Ovary (tissue), 7 donors: ENCODE measurements at regions not wholly inside any gene's neighbourhood (a gene's known extent, or its start where the extent isn't known, plus 50 kb on each side); places are given as distances from the start of the nearest gene placed in this dataset.
"Not testable (repeated sequence)": the region's sequence is repeated elsewhere in the genome, so short reads cannot be mapped to it uniquely, and the experiment has no call there.

ENCODE experiments used
- DNase-seq, 5 donors: peaks; one replicate each; pipeline ENCODE4 v3.0.0-alpha.2; 2019 to 2020
- H3K27ac ChIP-seq, 2 donors: fragments of 200-600 bp; one replicate each; pipeline versions ENCODE4 v1.5.1 to v1.8.0; 2019 to 2022
- H3K27me3 ChIP-seq: fragments of 200-600 bp; one replicate; pipeline ENCODE4 v1.8.0; 2022
- H3K36me3 ChIP-seq: fragments of 200-600 bp; sonication (generic); one replicate; pipeline ENCODE4 v1.5.1; 2019
- H3K4me1 ChIP-seq: one replicate; pipeline ENCODE4 v1.8.1; 2013; ENCODE audit warnings: mild to moderate bottlenecking, moderate library complexity; ENCODE audit not compliant: insufficient read depth
- H3K4me3 ChIP-seq: fragments of 200-600 bp; sonication (generic); one replicate; pipeline ENCODE4 v1.5.1; 2017
- H3K9me3 ChIP-seq, 2 donors: fragments of 200-600 bp in 1 of 2; sonication (generic) in 1 of 2; one replicate each; pipeline versions ENCODE4 v1.5.1 to v1.8.1; 2013 to 2019; ENCODE audit warnings: mild to moderate bottlenecking in 1 of 2, moderate library complexity in 1 of 2
- CTCF ChIP-seq, 3 donors: fragments of 450-650 bp in 2 of 3; fragments of 200-600 bp in 1 of 3; IDR thresholded peaks; one replicate each; pipeline versions ENCODE4 v1.5.1 to v1.8.0; 2016 to 2022; ENCODE audit warnings: antibody characterized with exemption in 3 of 3, mild to moderate bottlenecking in 1 of 3
- EP300 ChIP-seq: sonication (generic); formaldehyde crosslinking; IDR thresholded peaks from one replicate; pipeline ENCODE4 v1.6.1; 2017; ENCODE audit warnings: antibody characterized with exemption
- POLR2A ChIP-seq: fragments of 450-650 bp; IDR thresholded peaks from one replicate; pipeline ENCODE4 v1.6.1; 2017; ENCODE audit warnings: antibody characterized with exemption, mild to moderate bottlenecking, moderate library complexity
- WGBS, 3 donors: extraction: QIAGEN DNeasy Blood & Tissue Kit in 1 of 3; methylation state at CpG; one replicate each; pipeline versions ENCODE4 v1.1.5 to v1.1.7; 2013 to 2017; 5-methylcytosine and 5-hydroxymethylcytosine counted together
- intact Hi-C, 4 donors: fragments of 100-400 bp; cut with DNase I; formaldehyde crosslinking; loops; one replicate each; pipeline versions ENCODE4 v1.11.0 to v1.15.1; 2022 to 2023
- donor health status: DM: no; HTN: no; CAD: no; lungs with moderate emphysema.
- donor health status: DM: no; HTN: no; CAD: no.
- donor health status: Bipolar disorder and iron deficiency.
- donor health status: DM: no; HTN: no; CAD: no.
- donor health status: DM: yes; HTN: yes; CAD: no.

GRCh38 chr4:1551211-1551610, 132.9 kb downstream of the FAM53A start:
- intact Hi-C loops, result loop anchor here in 2 of 4 donors (5.0 to 10.0 kb wide), 2 partner anchors 194 to 196 kb away; no protein-coding TSS in a partner anchor
- H3K9me3 ChIP-seq, result no peaks in the 10 kb centered on the region
- no peak for TF ChIP-seq CTCF (IDR thresholded peaks at IDR 0.05)
- TF ChIP-seq POLR2A, result no peak
- no peak for TF ChIP-seq EP300
- no peak for DNase-seq
- peaks cover 7% of the 10 kb centered on the region for H3K4me1 ChIP-seq
- WGBS, 3 donors, result 86 to 94% (median 93%) methylated on average over 6 of the region's 6 CpGs
- no peaks in the 10 kb centered on the region for H3K36me3 ChIP-seq
- H3K4me3 ChIP-seq, result no peak overlapping the region
- H3K27me3 ChIP-seq, result no peaks in the 10 kb centered on the region
- no peak overlapping the region for H3K27ac ChIP-seq

- no peak for DNase-seq
- peaks cover 7% of the 10 kb centered on the region for H3K4me1 ChIP-seq
- TF ChIP-seq POLR2A (no peak), CTCF (IDR thresholded peaks at IDR 0.05) (no peak), EP300 (no peak)
- H3K4me3 ChIP-seq, result no peak overlapping the region
- H3K9me3 ChIP-seq, result no peaks in the 10 kb centered on the region
- intact Hi-C loops, result loop anchor here in 2 of 4 donors (5.0 to 10.0 kb wide), 2 partner anchors 193 to 196 kb away; no protein-coding TSS in a partner anchor
- H3K27ac ChIP-seq, result no peak overlapping the region
- no peaks in the 10 kb centered on the region for H3K27me3 ChIP-seq
- 64 to 69% (median 67%) methylated on average over 25 to 26 of the region's 26 CpGs for WGBS, 3 donors
- H3K36me3 ChIP-seq, result no peaks in the 10 kb centered on the region
Measured at GRCh38 chr4:1550122-1551070, 133.7 kb downstream of the FAM53A start.

- H3K4me1 ChIP-seq, result peaks cover 7% of the 10 kb centered on the region
- WGBS, 3 donors, result 74 to 77% (median 75%) methylated on average over 11 of the region's 11 CpGs
- intact Hi-C loops, result loop anchor here in 2 of 4 donors (5.0 to 10.0 kb wide), 2 partner anchors 192 to 195 kb away; no protein-coding TSS in a partner anchor
- TF ChIP-seq EP300, result no peak
- no peak for TF ChIP-seq POLR2A
- no peak for TF ChIP-seq CTCF (IDR thresholded peaks at IDR 0.05)
- H3K9me3 ChIP-seq, result no peaks in the 10 kb centered on the region
- H3K27ac ChIP-seq, result no peak overlapping the region
- no peaks in the 10 kb centered on the region for H3K27me3 ChIP-seq
- H3K36me3 ChIP-seq, result no peaks in the 10 kb centered on the region
- no peak overlapping the region for H3K4me3 ChIP-seq
- DNase-seq, result peak in 1 of 5 donors; percentile 16
Measured at GRCh38 chr4:1549638-1550035, 134.5 kb downstream of the FAM53A start.

GRCh38 chr4:1548827-1549637, 135.1 kb downstream of the FAM53A start:
- H3K36me3 ChIP-seq, H3K9me3 ChIP-seq, intact Hi-C loops, H3K4me1 ChIP-seq, H3K27me3 ChIP-seq: not testable (repeated sequence)
- DNase-seq, result peak; percentile 57 to 82 (median 70)
- 10 to 12% (median 11%) methylated on average over 32 to 33 of the region's 33 CpGs for WGBS, 3 donors
- peak overlapping the region in 1 of 2 donors; percentile 48 for H3K27ac ChIP-seq
- TF ChIP-seq CTCF (IDR thresholded peaks at IDR 0.05), result peak; percentile 83 to 89 (median 89)
- peak overlapping the region; percentile 28 for H3K4me3 ChIP-seq
